ENCODE measurements at regions not wholly inside any gene's neighbourhood (a gene's known extent, or its start where the extent isn't known, plus 50 kb on each side); places are given as distances from the start of the nearest gene placed in this dataset.

DNA sequence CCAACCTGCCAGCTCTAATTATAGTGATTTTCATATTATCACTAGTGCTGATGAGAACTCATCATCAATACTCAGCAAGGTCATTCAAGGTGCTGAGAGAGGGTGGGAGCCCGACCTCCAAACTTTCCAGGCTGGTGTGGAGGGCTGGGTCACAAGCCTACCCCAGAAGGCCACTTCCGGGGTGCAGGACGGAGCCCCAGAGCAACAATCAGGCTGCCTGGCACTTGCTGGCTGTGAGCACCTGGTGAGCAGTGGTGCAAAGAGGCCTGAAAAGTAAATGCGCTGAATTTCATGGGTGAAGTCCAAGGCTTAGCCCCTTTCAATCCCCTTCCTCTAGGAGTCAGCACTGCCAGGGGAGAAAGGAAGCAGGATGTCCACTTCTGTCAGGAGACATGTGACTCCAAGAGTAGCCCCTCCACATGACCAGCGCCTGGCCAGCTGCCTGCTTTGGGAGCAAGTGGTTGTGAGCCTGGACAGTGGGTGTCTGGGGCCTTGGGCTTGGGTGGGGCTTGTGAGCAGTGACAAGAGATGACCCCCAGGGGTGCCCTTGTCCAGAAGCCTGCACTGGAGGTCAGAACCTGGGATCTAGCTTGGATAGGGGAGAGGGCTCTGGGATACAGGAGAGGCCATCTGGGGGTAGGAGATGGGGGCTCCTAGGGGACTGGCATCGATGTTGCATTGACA, 165.0 kb upstream of the TLE3 start:
- Histone ChIP-seq H3K79me2 (ENCODE audit: control insufficient read depth, low read length) (no peaks in the 10 kb centered on the region), H3K4me3 (ENCODE audit: low read length) (no peak overlapping the region), H3K27me3 (ENCODE audit: control insufficient read depth, low read length) (no peaks in the 10 kb centered on the region), H4K20me1 (ENCODE audit: control insufficient read depth, insufficient read depth, low read depth, low read length) (no peaks in the 10 kb centered on the region), H3K9me2 (replicated peaks; ENCODE audit: control insufficient read depth, low read length) (no peaks in the 10 kb centered on the region), H3K9me3 (ENCODE audit: control insufficient read depth, insufficient read depth, low read length) (no peaks in the 10 kb centered on the region), H3K4me1 (ENCODE audit: control insufficient read depth, low read length) (peaks cover 89% of the 10 kb centered on the region), H3K27ac (ENCODE audit: low read depth, low read length) (no peak overlapping the region), H3F3A (ENCODE audit: control insufficient read depth, insufficient read depth) (no peaks in the 10 kb centered on the region), H3K4me2 (ENCODE audit: low read length) (peak overlapping the region; percentile 28), H3K36me3 (ENCODE audit: control insufficient read depth, low read length) (no peaks in the 10 kb centered on the region)
- TF ChIP-seq, protein P1, sequence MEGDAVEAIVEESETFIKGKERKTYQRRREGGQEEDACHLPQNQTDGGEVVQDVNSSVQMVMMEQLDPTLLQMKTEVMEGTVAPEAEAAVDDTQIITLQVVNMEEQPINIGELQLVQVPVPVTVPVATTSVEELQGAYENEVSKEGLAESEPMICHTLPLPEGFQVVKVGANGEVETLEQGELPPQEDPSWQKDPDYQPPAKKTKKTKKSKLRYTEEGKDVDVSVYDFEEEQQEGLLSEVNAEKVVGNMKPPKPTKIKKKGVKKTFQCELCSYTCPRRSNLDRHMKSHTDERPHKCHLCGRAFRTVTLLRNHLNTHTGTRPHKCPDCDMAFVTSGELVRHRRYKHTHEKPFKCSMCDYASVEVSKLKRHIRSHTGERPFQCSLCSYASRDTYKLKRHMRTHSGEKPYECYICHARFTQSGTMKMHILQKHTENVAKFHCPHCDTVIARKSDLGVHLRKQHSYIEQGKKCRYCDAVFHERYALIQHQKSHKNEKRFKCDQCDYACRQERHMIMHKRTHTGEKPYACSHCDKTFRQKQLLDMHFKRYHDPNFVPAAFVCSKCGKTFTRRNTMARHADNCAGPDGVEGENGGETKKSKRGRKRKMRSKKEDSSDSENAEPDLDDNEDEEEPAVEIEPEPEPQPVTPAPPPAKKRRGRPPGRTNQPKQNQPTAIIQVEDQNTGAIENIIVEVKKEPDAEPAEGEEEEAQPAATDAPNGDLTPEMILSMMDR (IDR thresholded peaks at IDR 0.05; ENCODE audit: low read depth, low read length, poor library complexity, severe bottlenecking): no peak
- no peak for TF ChIP-seq EZH2phosphoT487 (IDR thresholded peaks at IDR 0.05; ENCODE audit: borderline replicate concordance, low read length)

DNA sequence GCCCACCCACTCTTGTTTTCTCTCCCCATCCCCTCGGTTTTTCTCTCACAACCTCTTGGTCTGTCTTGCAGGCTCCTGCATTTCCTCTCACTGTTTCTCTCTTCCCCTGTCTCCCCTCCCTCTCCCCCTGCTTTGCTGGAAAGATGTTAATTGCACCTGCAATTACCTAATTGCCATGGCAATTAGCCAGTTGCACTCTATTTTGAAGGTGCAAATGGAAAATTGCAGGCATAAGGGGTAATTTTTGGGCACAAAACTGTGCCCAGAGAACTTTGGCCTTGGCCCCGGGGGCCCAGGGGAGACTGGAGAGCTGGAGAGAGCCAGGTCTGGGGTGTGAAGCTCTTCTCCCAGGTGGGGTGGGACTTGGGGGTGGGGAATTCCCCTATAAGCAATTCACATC, 164.5 kb upstream of the TLE3 start:
- Histone ChIP-seq H4K20me1 (ENCODE audit: control insufficient read depth, insufficient read depth, low read depth, low read length) (no peaks in the 10 kb centered on the region), H3K36me3 (ENCODE audit: control insufficient read depth, low read length) (no peaks in the 10 kb centered on the region), H3K4me1 (ENCODE audit: control insufficient read depth, low read length) (peaks cover 87% of the 10 kb centered on the region), H3K9me2 (replicated peaks; ENCODE audit: control insufficient read depth, low read length) (no peaks in the 10 kb centered on the region), H3K27me3 (ENCODE audit: control insufficient read depth, low read length) (no peaks in the 10 kb centered on the region), H3F3A (ENCODE audit: control insufficient read depth, insufficient read depth) (no peaks in the 10 kb centered on the region), H3K27ac (ENCODE audit: low read depth, low read length) (no peak overlapping the region), H3K79me2 (ENCODE audit: control insufficient read depth, low read length) (no peaks in the 10 kb centered on the region), H3K4me3 (ENCODE audit: low read length) (no peak overlapping the region), H3K4me2 (ENCODE audit: low read length) (peak overlapping the region; percentile 28), H3K9me3 (ENCODE audit: control insufficient read depth, insufficient read depth, low read length) (no peaks in the 10 kb centered on the region)
- TF ChIP-seq EZH2phosphoT487 (IDR thresholded peaks at IDR 0.05; ENCODE audit: borderline replicate concordance, low read length): no peak
- TF ChIP-seq, protein P1 (IDR thresholded peaks at IDR 0.05; ENCODE audit: low read depth, low read length, poor library complexity, severe bottlenecking): no peak

DNA sequence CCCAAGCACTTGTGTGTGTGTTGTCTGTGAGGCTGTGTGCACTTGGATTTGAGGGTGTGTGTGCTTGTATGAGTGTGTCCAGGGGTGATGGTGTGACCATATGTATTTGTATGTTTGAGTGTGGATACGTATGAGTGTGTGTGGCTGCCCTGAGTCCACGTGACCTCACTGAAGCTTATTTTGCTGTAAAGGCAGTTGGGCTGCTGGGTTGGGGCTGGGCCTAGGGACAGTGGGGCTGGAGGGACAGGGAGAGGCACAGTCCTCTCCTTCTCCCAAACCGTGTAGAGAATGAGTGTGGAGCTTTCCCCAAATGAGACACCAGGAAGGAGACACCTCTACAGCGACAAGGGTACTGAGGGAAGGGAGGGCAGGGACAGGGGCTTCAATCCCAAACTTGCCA, 163.4 kb upstream of the TLE3 start:
- no peaks in the 10 kb centered on the region for H3K36me3 ChIP-seq (ENCODE audit: control insufficient read depth, low read length)
- TF ChIP-seq, protein P1 (IDR thresholded peaks at IDR 0.05; ENCODE audit: low read depth, low read length, poor library complexity, severe bottlenecking): no peak
- TF ChIP-seq EZH2phosphoT487 (IDR thresholded peaks at IDR 0.05; ENCODE audit: borderline replicate concordance, low read length): no peak
- H3F3A ChIP-seq (ENCODE audit: control insufficient read depth, insufficient read depth): no peaks in the 10 kb centered on the region
- H3K4me2 ChIP-seq (ENCODE audit: low read length): no peak overlapping the region
- H3K9me3 ChIP-seq (ENCODE audit: control insufficient read depth, insufficient read depth, low read length): no peaks in the 10 kb centered on the region
- H4K20me1 ChIP-seq (ENCODE audit: control insufficient read depth, insufficient read depth, low read depth, low read length): no peaks in the 10 kb centered on the region
- no peak overlapping the region for H3K27ac ChIP-seq (ENCODE audit: low read depth, low read length)
- no peak overlapping the region for H3K4me3 ChIP-seq (ENCODE audit: low read length)
- H3K27me3 ChIP-seq (ENCODE audit: control insufficient read depth, low read length): no peaks in the 10 kb centered on the region
- H3K9me2 ChIP-seq (replicated peaks; ENCODE audit: control insufficient read depth, low read length): no peaks in the 10 kb centered on the region
- no peaks in the 10 kb centered on the region for H3K79me2 ChIP-seq (ENCODE audit: control insufficient read depth, low read length)
- H3K4me1 ChIP-seq (ENCODE audit: control insufficient read depth, low read length): peaks cover 76% of the 10 kb centered on the region
